ENCODE measurements at regions not wholly inside any gene's neighbourhood (a gene's known extent, or its start where the extent isn't known, plus 50 kb on each side); places are given as distances from the start of the nearest gene placed in this dataset.

DNA sequence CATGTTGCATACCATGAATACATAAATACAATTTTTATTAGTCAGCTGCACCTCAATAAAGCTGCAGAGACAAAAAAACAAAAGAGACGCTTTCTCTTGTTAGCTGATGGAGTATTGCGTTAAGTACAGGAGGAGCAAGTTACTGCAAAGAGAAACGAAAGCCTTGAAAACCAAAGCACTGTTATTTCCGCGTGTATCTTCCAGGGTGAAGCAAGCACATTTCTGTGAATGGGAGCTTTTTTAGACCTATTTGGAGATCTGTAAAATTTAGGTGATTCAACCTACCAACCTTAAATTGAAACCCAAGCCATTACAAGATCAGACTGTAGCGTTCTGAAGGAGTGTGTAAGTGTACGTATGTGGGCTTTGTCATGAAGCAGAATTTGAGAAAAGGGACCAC, 390.4 kb downstream of the SOX9 start:
- no peak for DNase-seq

DNA sequence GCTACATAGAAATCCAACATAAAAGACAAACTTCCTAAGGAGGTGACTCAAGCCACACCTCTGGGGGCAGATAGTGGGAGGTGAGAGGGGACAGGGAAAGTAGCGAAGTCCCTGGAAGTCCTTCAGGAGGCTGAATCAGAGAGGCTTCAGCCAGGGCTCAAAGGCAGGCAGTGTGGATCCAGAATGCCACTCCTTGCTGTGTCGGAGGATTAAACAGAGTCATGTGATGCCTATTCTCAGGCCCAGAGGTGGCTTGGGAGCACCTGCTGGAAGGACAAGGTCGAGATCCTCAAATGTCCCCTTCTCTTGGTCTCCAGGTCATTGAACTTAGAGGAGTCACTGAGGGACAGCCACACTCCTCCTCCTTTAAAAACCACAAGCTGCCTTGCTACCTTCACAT, 391.1 kb downstream of the SOX9 start:
- no peak for DNase-seq

DNA sequence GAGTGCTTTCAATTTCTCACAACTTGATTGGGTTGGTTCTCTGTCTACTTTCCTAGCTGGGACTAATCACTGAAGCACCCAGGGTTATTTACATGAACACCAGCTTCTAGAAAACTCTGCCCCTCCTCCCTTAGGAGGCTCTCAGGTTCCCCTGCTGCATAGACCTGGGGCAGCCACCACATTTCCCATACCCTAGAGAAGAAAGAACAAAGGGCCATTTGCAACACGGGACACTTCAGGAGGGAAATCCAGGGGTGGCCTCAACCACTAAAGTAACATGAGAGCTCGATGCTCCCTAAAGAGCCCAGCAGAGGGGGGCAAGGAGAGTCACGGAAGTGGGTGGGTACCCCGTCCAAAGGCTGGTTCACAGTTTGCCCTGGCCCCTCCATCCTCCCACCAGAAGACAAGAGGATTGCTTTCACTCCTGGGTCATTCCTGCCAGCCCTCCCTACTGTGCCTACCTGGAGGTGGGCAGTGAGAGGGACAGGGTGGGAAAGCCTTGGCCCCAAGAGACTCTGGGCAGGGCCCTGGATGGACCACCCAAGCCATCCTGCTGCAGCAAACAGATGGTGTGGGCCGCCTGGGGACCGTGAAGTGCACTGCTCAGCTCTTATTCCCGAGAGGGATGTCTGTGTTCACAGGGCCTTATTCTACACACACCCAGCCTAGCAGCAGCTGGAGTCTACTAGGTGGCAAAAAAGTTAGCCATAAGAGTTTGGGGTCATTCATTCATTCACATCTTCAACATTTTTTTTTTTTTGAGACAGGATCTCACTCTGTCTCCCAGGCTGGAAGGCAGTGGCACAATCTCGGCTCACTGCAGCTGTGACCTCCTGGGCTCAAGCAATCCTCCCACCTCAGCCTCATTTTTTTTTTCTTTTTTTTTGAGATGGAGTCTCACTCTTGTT, 392.1 kb downstream of the SOX9 start:
- DNase-seq = peak; percentile 75

DNA sequence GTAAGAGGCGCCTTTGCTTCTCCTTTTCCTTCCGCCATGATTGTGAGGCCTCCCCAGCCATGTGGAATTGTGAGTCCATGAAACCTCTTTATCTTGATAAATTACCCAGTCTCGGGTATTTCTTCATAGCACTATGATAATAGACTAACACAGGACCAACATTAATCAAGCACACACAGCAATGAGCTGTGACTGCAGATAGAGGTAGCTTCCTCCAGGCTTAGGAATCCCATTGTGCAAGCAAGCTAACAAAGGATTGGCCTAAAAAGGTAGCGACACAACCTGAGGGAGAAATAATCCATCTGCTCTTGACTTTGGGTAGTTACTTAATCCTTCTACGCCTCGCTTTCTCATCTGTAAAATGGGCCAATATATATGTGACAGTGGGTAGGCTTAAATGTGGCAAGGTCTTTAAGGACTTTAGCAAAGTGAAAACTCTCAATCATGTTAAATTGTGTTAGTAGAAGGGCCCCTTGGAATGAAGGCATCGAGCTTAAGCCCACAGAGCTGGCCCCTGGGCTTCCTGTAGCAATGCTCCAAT, 393.6 kb downstream of the SOX9 start:
- DNase-seq = no peak

DNA sequence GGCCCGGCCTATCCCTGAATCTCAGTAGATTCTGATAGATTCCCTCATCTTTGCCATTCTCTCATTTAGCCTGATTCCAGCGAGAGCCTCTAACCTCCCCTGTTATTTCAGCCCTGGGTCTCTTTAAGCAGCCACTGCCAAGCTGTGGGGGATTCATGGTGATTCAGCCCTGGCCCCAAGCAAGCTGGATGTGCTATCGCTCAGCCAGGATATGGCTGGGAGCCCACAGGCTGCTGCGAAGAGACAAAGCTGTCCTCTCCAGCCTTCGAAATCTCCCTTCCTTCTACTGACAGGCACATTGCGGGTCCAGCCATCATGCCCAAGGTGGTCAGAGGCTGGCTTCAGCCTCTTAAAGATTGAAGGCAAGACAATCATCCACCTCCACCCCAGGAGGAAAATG, 394.1 kb downstream of the SOX9 start:
- no peak for DNase-seq

DNA sequence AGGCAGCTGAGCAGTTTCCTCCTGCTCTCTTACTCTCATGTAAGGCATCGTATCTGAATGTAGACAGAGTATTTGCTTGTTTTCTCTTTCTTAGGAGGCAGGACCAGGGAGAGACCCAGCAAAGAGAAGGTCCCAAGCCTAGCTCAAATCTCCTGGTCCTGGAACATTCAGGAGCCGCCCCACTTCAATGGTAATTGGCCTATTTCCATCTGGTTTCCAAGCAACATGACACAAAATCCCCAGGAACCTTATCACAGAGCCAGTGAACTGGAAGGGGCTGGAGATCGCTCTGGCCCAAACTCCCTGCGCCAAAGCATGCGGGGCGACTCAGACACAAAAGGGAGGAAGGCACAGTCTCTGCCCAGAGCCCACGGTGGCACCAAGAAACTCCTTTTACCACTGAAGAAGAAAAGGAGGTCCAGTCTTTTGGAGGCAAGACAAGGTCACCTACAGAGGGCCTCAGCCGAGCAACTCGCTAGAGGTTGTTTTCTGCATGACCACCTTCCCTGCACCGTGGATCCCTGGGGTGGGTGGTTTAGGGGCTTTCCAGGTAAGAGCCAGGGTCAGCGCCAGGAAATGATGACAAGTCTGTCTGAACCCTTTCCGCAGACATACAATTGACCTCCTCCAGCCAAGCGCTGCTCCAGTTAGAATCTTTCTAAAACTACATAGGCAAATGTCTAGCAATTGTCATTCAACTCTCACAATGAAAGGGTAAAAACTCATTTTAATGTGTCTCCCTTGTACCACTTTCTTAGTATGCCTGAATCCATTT, 394.7 kb downstream of the SOX9 start:
- no peak for DNase-seq

DNA sequence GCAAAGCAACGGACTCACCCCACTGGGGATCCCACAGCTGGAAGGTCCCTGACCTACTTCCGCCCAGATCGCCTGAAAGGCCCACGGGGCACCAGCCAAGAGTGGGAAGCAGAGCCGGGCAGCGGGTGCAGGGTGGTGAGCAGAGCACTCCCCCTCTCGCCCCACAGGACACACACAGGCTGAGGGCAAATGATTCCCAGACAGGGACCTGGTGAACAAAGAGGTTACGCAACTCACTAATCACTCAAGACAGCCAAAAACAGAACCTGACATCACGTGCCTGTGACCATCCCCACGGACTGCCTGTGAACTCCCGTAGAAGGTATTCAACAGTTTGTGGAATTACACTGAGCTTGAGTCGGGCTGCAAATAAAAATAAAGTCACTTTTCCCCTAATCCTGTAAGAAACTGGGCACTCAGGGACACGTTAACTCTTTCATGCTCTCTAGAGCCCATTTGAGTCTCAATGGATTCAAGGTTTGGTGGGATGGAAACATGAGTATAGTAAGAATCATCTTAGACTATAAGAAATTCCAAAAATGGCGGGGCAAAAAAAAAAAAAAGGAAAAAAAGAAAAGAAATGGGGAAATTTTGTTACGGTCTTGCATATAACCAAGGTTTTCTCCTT, 396.1 kb downstream of the SOX9 start:
- DNase-seq = no peak

DNA sequence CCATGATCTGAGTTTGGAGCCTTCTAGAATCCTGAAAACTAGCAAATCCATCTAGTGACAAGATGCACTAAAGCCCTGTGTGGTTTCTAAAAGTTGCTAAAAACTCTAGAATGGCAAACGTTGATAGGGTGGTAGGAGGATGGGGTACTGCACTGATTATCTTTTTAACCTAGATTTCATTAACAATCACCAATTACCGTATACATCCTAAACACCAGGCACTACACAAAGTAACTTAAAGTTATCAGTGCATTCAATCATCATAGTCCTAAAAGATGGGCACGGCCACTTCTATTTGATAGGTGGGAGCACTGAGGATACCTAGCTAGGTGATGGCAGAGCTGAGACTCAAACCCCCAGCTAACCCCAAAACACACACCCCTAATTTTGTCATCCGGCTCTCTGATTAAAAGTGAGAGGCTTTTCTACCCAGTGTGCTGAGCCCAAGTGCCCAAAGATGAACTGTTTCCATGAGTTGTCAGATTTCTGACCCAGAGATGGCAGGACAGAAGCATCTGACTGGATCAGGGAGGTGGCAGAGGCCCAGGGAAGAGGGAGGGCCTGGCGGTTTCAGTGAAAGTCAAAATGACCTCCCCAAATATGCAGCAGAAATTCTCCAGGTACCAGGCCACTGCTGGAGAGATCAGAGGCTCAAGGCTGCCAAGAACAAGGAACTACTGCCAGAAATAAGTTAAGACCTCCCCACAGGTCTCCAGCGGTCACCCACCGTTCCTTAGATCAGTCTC, 396.8 kb downstream of the SOX9 start:
- DNase-seq = no peak

DNA sequence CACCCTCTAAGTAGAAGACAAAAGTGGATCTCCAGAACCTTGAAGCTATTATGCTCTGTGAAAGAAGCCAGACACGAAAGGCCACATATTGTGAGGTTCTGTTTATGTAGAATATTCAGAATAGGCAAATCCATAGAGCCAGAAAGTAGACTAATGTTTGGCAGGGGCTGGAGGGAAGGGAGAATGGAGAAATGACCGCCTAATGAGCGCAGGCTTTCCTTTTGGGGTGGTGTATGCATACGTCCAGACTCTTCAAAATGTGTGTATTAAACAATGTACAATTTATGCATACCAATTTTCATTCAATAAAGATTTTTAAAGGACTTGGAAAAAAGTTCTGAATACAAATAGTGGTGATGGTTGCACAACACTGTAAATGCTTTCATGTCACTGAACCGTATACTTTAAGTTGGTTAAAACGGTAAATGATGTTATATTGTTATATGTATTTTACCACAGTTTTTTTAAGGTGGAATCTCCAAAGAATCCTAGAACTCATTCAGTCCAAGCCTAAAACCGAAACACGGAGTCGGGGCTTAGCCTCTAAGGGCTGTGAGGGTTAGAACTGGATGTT, 397.4 kb downstream of the SOX9 start:
- DNase-seq = no peak

DNA sequence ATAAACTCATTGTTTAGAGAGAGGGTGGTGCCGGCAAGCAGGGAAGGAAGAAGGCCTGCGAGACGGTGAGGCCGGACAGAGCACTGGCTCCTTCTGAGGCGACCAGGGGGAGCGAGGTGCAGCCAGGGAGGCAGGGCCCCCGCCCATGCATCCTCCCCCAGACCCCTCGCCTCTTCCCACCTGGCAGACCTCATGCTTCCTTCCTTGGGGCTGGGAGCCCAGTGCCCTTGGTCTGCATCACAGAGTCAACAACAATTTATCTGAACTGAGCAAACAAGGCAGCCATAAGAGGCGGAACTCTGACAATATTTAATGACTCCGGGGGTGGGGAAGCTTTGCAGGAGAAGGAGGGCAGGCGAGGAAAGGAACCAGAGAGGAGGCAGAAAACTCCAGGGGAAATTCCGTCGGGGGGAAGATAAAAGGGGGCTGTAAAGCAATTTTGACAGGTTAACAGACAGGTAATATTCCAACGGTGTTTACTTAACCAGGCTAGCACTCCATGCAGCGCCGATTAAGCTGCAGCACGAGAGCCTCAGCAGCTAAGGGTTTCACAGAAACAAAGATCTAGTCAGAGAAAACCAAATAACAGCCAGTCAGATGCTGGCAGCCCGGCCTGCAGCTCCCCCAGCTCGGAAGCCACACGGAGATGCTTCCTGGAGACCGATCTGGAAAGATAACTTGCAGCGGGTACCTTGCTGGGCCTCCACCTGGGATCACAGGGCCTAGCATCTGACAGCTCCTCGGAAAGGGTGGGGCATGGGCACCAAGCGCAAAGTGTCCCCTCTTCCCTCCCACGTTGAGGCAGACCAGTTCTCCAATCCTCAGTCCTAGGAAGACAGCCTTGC, 398.2 kb downstream of the SOX9 start:
- peak; percentile 20 for DNase-seq

DNA sequence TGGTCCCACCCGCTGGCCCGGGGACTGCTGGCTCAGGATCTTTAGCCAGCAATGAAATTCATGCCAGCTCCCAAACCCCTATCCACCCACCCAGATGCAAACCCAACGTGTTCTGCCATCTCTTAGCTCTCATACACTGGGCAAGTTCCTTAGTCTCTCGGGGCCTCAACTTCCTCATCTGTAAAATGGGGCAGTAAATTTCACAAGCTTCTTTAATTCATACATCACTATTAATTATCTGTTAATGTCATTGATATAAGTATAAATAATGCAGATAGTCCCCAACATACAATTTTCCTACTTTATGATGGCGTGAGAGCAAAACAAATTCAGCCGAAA, 398.7 kb downstream of the SOX9 start:
- DNase-seq = no peak

DNA sequence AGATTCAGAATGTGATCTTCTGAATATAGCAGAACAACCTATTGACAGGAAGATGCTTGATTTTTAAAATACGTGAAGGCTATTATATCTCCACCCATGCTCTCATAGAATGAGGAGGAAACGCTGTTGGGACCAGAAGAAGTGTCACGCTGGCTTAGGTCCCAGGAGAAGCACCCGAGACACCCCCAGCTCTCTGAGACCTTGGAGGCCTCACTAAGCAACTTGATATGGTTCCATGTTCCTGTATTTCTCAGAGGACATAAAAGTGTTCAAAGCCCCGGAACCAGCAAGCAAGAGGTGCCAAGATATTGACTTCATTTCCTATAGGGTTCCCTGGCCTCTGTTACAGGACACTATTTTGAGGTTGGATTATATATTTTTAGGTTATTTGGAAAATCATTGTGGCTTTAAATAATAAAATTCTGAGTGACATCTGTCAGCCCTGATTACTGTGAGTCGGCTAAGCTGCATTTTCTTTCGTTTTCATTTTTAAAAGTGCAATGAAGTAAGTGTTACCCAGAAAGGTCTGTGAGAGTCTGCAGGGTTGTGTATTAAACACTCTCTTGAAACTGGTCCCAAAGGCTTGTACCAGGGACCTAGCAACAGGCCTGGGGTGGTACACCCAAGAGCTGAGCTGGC, 400.0 kb downstream of the SOX9 start:
- no peak for DNase-seq

DNA sequence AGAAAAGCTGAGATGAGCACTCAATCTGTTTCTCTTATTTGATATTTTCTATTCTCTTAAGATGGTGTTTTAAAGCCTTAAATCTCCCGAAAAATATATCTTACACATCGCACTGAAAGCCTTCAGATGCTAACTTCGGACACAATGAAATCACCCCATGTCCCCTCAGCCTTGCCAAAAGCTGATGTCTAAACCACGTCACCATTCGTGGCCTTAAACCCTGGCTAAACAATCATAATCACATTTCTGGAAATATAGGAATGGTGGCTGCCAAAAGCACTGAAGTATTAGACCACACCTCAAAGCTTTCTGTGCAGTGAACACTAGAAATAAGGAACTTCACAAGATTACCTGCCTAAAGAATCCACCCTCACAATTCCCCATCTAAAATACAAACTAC, 402.7 kb downstream of the SOX9 start:
- DNase-seq = no peak

DNA sequence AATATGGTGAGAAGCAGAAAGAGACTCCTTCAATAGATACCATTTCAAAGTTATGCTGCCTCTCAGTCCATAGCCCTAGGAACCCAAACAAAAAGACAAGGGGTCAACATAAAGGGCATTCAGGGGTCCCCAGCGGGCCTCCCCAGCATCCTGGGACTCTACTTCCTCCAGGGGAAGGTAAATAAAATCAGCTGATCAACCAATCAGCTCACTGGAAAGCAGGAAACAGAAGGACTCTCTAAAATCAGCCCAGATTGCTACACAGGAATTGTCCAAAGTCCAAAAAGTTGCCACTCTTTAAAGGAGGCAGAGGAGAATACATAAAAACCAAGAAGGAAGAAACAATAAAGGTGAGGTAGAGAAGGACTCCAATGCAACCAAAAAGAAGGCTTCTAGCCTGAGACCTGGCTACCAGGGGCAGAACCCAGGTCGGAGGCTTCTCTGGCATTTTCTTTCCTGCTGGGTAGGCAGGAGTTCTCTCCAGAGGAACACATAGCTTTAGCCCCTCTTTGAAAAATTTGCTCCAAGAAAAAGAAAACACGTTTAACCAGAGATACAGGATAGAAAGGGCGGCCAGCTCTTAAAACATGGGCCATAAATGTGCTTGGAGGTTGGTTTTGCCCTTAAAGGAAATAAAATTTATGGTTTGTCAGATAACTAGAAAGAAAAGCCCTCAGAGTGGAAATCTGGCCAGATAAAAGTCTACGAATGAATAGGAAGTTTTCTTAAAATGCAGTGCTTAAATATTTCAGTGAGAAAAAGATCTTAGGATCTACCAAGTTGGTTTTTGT, 404.6 kb downstream of the SOX9 start:
- DNase-seq = no peak

DNA sequence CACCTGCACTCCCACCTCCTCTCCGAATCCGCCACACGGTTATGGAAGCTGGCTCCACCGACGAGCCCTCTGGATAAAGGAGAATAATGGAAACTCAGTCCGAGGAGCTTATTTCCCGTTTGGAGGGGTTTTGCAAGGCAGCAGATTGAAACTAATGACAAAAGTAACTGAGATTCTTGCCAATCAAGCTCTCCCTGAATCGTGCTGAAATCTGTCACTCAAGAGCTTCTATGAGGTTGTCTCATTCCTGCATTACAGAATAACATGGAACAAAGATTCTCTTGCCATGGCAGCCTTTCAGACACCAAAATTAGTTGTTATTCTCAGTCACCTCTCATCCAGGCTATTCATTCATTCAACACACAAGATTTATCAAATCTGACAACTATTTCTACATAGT, 405.9 kb downstream of the SOX9 start:
- no peak for DNase-seq

DNA sequence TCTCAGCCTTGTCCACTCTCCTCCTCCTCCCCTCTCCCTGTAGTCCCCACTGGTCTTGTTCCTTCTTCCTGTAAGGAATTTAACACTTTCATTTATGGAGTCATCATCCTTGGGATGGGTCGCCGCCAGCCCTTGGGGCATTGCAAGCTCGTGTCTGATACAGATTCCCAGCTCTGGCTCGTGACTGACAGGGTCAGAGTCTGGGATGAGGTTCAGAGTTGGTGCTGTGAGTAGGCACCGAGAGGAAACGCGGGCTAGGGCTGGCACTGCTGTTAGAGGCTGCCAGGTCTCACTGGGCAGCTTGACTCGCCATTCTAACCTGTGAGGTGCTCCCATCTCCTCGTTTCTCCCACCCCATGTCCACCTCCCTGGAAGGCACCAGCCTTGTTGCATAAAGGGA, 407.0 kb downstream of the SOX9 start:
- no peak for DNase-seq

DNA sequence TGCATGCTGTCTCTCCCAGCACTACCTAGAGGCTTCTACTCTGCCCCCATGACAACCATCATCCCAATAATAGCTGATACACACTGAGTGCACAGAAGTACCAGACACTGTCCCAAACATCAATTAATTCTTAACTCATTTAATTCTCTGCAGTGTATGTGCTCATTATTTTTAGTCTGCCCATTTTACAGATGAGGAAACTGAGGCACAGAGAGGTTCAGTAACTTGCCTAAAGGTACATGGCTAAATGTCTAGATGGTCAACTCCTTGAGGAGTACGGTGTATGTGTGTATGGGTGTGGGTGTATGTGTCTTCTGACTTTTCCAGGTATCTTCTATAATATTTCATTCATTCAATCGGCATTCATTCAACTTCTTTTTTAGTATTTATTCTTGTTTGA, 407.9 kb downstream of the SOX9 start:
- no peak for DNase-seq

DNA sequence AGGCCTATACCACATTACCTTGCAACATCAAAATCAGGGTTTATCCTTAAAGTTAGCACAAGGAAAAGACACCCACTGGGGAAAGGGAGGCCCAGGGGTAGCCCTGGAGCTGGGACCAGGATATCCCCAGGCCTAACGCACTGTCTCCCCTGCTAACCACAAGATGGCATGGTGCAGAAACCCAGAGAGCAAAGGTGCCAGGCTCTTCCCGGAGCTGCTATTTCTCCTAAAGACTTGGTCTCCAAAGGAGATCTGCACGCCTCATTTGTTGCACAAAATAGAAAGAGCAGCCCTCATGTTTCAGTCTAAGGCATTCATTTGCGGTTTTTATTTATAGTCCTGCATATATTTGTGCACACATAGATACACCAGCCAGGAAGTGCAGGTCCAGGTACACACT, 408.6 kb downstream of the SOX9 start:
- peak; percentile 77 for DNase-seq

DNA sequence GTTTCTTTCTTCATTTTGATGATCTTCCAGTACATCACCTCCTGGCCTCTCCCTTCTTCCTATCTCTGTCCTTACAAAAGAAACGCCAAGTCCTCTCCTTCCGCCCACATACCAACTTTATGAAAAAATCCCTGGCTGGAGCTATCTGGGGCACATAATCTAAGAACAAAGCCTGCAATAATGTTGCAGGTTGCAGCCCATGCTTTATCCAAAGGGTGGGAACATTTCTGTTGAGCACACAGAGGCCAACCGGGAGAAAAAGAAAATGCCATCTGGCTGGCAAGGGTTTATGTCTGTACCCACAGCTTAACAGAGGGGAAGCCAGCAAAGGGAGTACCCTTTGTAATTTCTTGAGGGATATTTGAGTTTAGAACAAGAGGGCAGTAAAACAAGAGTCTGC, 409.6 kb downstream of the SOX9 start:
- no peak for DNase-seq

DNA sequence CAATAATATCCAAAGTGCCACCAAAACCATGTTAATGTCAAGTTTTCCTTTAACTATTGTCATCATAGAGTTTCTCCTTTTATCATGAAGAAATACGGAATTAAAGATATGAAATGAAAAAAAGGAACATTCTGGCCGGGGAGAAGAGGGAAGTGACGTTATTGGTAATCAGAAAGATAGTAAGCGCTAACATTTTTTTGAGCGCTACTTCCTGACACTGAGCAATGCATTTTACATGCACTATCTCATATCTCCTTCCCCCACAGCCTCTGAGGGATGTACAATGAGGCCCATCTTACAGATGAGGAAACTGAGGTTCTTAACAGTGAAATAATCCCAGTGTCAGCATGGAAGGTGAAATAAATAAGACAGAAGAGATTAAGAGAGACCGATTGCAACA, 410.9 kb downstream of the SOX9 start:
- no peak for DNase-seq

Measured in NCI-H2107 (cell line).